ENCODE measurements at regions not wholly inside any gene's neighbourhood (a gene's known extent, or its start where the extent isn't known, plus 50 kb on each side); places are given as distances from the start of the nearest gene placed in this dataset.

DNA sequence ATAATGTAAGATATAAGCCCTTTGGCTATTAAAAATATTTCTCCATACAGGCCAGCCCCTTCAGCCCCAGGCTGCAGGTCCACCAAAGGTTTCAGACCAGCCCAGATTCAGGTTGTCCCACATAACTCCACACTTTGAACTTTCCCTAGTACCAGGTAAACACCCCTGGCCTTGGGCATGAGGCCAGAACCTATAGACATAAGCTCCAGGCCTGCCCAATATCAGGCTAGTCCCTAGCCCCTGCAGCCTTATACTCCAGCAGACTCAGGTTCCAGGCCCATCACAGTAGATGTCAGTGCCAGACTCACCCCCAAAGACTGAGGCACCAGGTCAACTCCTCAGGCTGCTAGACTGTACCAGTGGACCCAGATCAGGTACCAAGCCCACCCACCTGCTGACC, 178.5 kb upstream of the DAAM1 start:
- BruUV-seq (replicated peaks): no TSS peak
- no peak for DNase-seq (ENCODE audit: low read depth, low spot score)
- dilution Hi-C loops (cut with MboI; ENCODE audit: extremely low pct_ligation_motif_present, low sequenced_read_pairs) (no loop called here), intact Hi-C loops (cut with micrococcal nuclease) (no loop called here)
- Histone ChIP-seq H3K9me3 (replicated peaks; ENCODE audit: control insufficient read depth, insufficient read depth, low read length) (no peaks in the 10 kb centered on the region), H3K4me2 (ENCODE audit: insufficient read depth, low read length) (no peak overlapping the region), H3K4me3 (replicated peaks in 1 of 3; ENCODE audit: insufficient read depth in 1 of 3, low read depth in 1 of 3, low read length in 3 of 3) (no peak overlapping the region), H3K79me2 (ENCODE audit: control insufficient read depth, insufficient read depth, low read length) (no peaks in the 10 kb centered on the region), H3K9me1 (replicated peaks; ENCODE audit: control insufficient read depth, extremely low read depth, insufficient read depth, low read length) (peaks cover 3% of the 10 kb centered on the region), H3K9ac (replicated peaks; ENCODE audit: extremely low read depth, insufficient read depth, low read length) (no peak overlapping the region), H3K27ac (ENCODE audit: insufficient read depth, low read depth, low read length) (no peak overlapping the region), H3K27me3 (ENCODE audit: control insufficient read depth in 2 of 2, insufficient read depth in 2 of 2, low read length in 2 of 2) (peaks cover 0 to 3% of the 10 kb centered on the region in 2 experiments), H3K4me1 (ENCODE audit: control insufficient read depth, extremely low read depth, insufficient read depth, low read length) (no peaks in the 10 kb centered on the region), H4K20me1 (replicated peaks; ENCODE audit: control insufficient read depth, extremely low read depth, insufficient read depth, low read length) (no peaks in the 10 kb centered on the region), H3K36me3 (ENCODE audit: control insufficient read depth in 2 of 2, extremely low read depth in 1 of 2, insufficient read depth in 2 of 2, low read length in 2 of 2) (no peaks in the 10 kb centered on the region), H2AFZ (ENCODE audit: low read depth, low read length) (no peak overlapping the region)
- POLR2A ChIA-PET: no interaction called here
- CTCF ChIA-PET: no interaction called here
- FAIRE-seq: no peak
- TF ChIP-seq GATA2 (IDR thresholded peaks at IDR 0.05; ENCODE audit: insufficient read depth, insufficient read length, low read depth, low read length): no peak

DNA sequence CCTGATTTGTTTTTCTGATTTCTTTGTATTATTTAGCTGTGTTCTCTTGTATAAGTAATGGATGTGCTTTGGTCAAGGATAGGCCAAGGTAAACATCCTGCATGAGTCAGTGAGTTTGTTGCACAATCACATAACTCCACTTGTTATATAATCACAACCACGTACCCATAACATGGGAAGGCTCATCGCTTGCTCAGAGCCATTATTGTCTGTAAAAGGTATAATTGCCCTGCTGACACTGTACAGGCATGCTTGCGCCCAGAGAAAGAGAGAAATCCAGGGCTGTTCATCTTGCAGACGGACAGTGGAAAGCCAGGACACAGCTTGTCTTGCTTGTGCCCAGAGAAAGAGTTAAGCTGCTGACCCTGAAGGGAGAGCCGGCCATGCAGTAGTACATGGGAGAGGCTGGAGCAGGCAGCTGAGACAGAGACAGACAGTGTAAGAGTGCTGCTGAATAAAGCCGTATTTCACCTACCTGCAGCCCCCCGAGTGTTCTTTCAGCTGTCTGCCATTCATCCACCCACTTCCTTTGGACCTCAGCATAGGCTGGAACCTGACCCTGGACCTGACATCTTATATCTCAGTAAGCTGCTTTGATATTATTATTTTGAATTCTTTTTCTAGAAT, 174.7 kb upstream of the DAAM1 start:
- dilution Hi-C loops (cut with MboI; ENCODE audit: extremely low pct_ligation_motif_present, low sequenced_read_pairs) (no loop called here), intact Hi-C loops (cut with micrococcal nuclease) (no loop called here)
- POLR2A ChIA-PET: no interaction called here
- no peaks in the 10 kb centered on the region for H3K79me2 ChIP-seq (ENCODE audit: control insufficient read depth, insufficient read depth, low read length)
- H3K9ac ChIP-seq (replicated peaks; ENCODE audit: extremely low read depth, insufficient read depth, low read length): no peak overlapping the region
- H2AFZ ChIP-seq (ENCODE audit: low read depth, low read length): no peak overlapping the region
- H3K36me3 ChIP-seq (ENCODE audit: control insufficient read depth in 2 of 2, extremely low read depth in 1 of 2, insufficient read depth in 2 of 2, low read length in 2 of 2): no peaks in the 10 kb centered on the region
- BruUV-seq (replicated peaks): no TSS peak
- FAIRE-seq: no peak
- CTCF ChIA-PET: interaction anchor here (1.6 kb wide), 1 partner anchor 513 kb away, joined by 5 read pairs; no protein-coding TSS in a partner anchor
- H3K9me3 ChIP-seq (replicated peaks; ENCODE audit: control insufficient read depth, insufficient read depth, low read length): no peaks in the 10 kb centered on the region
- TF ChIP-seq JUN (IDR thresholded peaks at IDR 0.05; ENCODE audit: borderline replicate concordance, insufficient read depth, insufficient read length, low read depth) (no peak), POLR2AphosphoS5 (IDR thresholded peaks at IDR 0.05; ENCODE audit: insufficient read depth, low read depth, low read length) (no peak), MYC (IDR thresholded peaks at IDR 0.05; ENCODE audit: low read depth, low read length) (no peak), EZH2 (IDR thresholded peaks at IDR 0.05; ENCODE audit: borderline replicate concordance, low read depth, low read length, severe bottlenecking) (no peak), POLR2A (IDR thresholded peaks at IDR 0.05; ENCODE audit: low read depth, low read length) (no peak), FOS (IDR thresholded peaks at IDR 0.05; ENCODE audit: borderline replicate concordance, insufficient read depth, low read length) (no peak), MAX (IDR thresholded peaks at IDR 0.05; ENCODE audit: insufficient read depth, insufficient read length) (no peak), GATA2 (IDR thresholded peaks at IDR 0.05; ENCODE audit: insufficient read depth, insufficient read length, low read depth, low read length) (no peak)
- TF ChIP-seq, protein P1, sequence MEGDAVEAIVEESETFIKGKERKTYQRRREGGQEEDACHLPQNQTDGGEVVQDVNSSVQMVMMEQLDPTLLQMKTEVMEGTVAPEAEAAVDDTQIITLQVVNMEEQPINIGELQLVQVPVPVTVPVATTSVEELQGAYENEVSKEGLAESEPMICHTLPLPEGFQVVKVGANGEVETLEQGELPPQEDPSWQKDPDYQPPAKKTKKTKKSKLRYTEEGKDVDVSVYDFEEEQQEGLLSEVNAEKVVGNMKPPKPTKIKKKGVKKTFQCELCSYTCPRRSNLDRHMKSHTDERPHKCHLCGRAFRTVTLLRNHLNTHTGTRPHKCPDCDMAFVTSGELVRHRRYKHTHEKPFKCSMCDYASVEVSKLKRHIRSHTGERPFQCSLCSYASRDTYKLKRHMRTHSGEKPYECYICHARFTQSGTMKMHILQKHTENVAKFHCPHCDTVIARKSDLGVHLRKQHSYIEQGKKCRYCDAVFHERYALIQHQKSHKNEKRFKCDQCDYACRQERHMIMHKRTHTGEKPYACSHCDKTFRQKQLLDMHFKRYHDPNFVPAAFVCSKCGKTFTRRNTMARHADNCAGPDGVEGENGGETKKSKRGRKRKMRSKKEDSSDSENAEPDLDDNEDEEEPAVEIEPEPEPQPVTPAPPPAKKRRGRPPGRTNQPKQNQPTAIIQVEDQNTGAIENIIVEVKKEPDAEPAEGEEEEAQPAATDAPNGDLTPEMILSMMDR (IDR thresholded peaks at IDR 0.05; ENCODE audit: extremely low read depth in 1 of 2, insufficient read depth in 1 of 2, low read depth in 1 of 2, low read length in 2 of 2): no peak
- H3K4me1 ChIP-seq (ENCODE audit: control insufficient read depth, extremely low read depth, insufficient read depth, low read length): no peaks in the 10 kb centered on the region
- H3K9me1 ChIP-seq (replicated peaks; ENCODE audit: control insufficient read depth, extremely low read depth, insufficient read depth, low read length): no peaks in the 10 kb centered on the region
- H3K4me3 ChIP-seq (replicated peaks in 1 of 3; ENCODE audit: insufficient read depth in 1 of 3, low read depth in 1 of 3, low read length in 3 of 3): no peak overlapping the region
- H3K4me2 ChIP-seq (ENCODE audit: insufficient read depth, low read length): no peak overlapping the region
- peaks cover 2 to 7% of the 10 kb centered on the region in 2 experiments for H3K27me3 ChIP-seq (ENCODE audit: control insufficient read depth in 2 of 2, insufficient read depth in 2 of 2, low read length in 2 of 2)
- no peak for DNase-seq (ENCODE audit: low read depth, low spot score)
- no peaks in the 10 kb centered on the region for H4K20me1 ChIP-seq (replicated peaks; ENCODE audit: control insufficient read depth, extremely low read depth, insufficient read depth, low read length)
- H3K27ac ChIP-seq (ENCODE audit: insufficient read depth, low read depth, low read length): no peak overlapping the region
